HG02938 (cell line): ENCODE measurements at regions not wholly inside any gene's neighbourhood (a gene's known extent, or its start where the extent isn't known, plus 50 kb on each side); places are given as distances from the start of the nearest gene placed in this dataset.

ENCODE experiments used
- ATAC-seq: cut with Tn5 transposase; IDR thresholded peaks from one replicate; pipeline ENCODE4 v1.9.1; 2021; ENCODE audit warnings: mild to moderate bottlenecking, moderate library complexity; ENCODE audit not compliant: unreplicated experiment

- peak; percentile 82 for ATAC-seq
Observed at GRCh38 chr9:73219985-73220626, 68.4 kb downstream of the ANXA1 start.

- no peak for ATAC-seq
Observed at GRCh38 chr9:73223594-73223993, 71.9 kb downstream of the ANXA1 start.

- no peak for ATAC-seq
Observed at GRCh38 chr9:73229543-73229942, 77.9 kb downstream of the ANXA1 start.

- no peak for ATAC-seq
Observed at GRCh38 chr9:73230251-73230650, 78.6 kb downstream of the ANXA1 start.

GRCh38 chr9:73231203-73231602 lies 79.5 kb downstream of the ANXA1 start:
- no peak for ATAC-seq

- no peak for ATAC-seq
Observed at GRCh38 chr9:73233359-73234007, 81.8 kb downstream of the ANXA1 start.

GRCh38 chr9:73234008-73234360 lies 82.3 kb downstream of the ANXA1 start:
- ATAC-seq = no peak

- ATAC-seq = no peak
Observed at GRCh38 chr9:73237140-73237539, 85.5 kb downstream of the ANXA1 start.

GRCh38 chr9:73239570-73240265 lies 88.1 kb downstream of the ANXA1 start:
- ATAC-seq = no peak

- no peak for ATAC-seq
Observed at GRCh38 chr9:73243078-73243477, 91.4 kb downstream of the ANXA1 start.

GRCh38 chr9:73259086-73259696 lies 107.5 kb downstream of the ANXA1 start:
- ATAC-seq = no peak

GRCh38 chr9:73260506-73260905 lies 108.8 kb downstream of the ANXA1 start:
- ATAC-seq = no peak

- ATAC-seq = no peak
Observed at GRCh38 chr9:73264631-73265030, 113.0 kb downstream of the ANXA1 start.

GRCh38 chr9:73265876-73266275 lies 114.2 kb downstream of the ANXA1 start:
- ATAC-seq = no peak

GRCh38 chr9:73269430-73270101 lies 117.9 kb downstream of the ANXA1 start:
- no peak for ATAC-seq

GRCh38 chr9:73270967-73271721 lies 119.5 kb downstream of the ANXA1 start:
- peak; percentile 87 for ATAC-seq

- no peak for ATAC-seq
Observed at GRCh38 chr9:73280113-73280512, 128.4 kb downstream of the ANXA1 start.

- no peak for ATAC-seq
Observed at GRCh38 chr9:73284377-73284776, 132.7 kb downstream of the ANXA1 start.

GRCh38 chr9:73294336-73294735 lies 142.7 kb downstream of the ANXA1 start:
- ATAC-seq = no peak

- no peak for ATAC-seq
Observed at GRCh38 chr9:73325983-73326382, 174.3 kb downstream of the ANXA1 start.

GRCh38 chr9:73327149-73327548 lies 175.5 kb downstream of the ANXA1 start:
- ATAC-seq = no peak
